ENCODE measurements at regions not wholly inside any gene's neighbourhood (a gene's known extent, or its start where the extent isn't known, plus 50 kb on each side); places are given as distances from the start of the nearest gene placed in this dataset.

- H3K27me3 Mint-ChIP-seq (ENCODE audit: low read depth) = peaks cover 2% of the 10 kb centered on the region
These were observed 201.8 kb upstream of the ZMIZ1 start for GRCh38 chr10:78866731-78867554.

GRCh38 chr10:78867555-78867939, 201.2 kb upstream of the ZMIZ1 start:
- H3K27me3 Mint-ChIP-seq (ENCODE audit: low read depth) = peaks cover 5% of the 10 kb centered on the region
- no peak overlapping the region for H3K27ac Mint-ChIP-seq
- no peaks in the 10 kb centered on the region for H3K9me3 Mint-ChIP-seq
- no peak overlapping the region for H3K4me3 Mint-ChIP-seq
- no peaks in the 10 kb centered on the region for H3K4me1 Mint-ChIP-seq (ENCODE audit: low read depth)
- no peaks in the 10 kb centered on the region for H3K36me3 Mint-ChIP-seq (ENCODE audit: low read depth)
- DNase-seq (ENCODE audit: low spot score) = no peak

More at GRCh38 chr10:78866731-78867554, 201.8 kb upstream of the ZMIZ1 start:
- Mint-ChIP-seq H3K4me1 (ENCODE audit: low read depth) (no peaks in the 10 kb centered on the region), H3K4me3 (no peak overlapping the region), H3K9me3 (no peaks in the 10 kb centered on the region), H3K27ac (no peak overlapping the region), H3K36me3 (ENCODE audit: low read depth) (no peaks in the 10 kb centered on the region)
- DNase-seq (ENCODE audit: low spot score) = no peak

GRCh38 chr10:78868048-78868447, 200.7 kb upstream of the ZMIZ1 start:
- DNase-seq (ENCODE audit: low spot score) = no peak
- no peaks in the 10 kb centered on the region for H3K4me1 Mint-ChIP-seq (ENCODE audit: low read depth)
- no peak overlapping the region for H3K4me3 Mint-ChIP-seq
- H3K36me3 Mint-ChIP-seq (ENCODE audit: low read depth) = no peaks in the 10 kb centered on the region
- peaks cover 5% of the 10 kb centered on the region for H3K27me3 Mint-ChIP-seq (ENCODE audit: low read depth)
- H3K27ac Mint-ChIP-seq = no peak overlapping the region
- no peaks in the 10 kb centered on the region for H3K9me3 Mint-ChIP-seq

- Mint-ChIP-seq H3K27ac (no peak overlapping the region), H3K4me3 (no peak overlapping the region), H3K4me1 (ENCODE audit: low read depth) (no peaks in the 10 kb centered on the region), H3K9me3 (no peaks in the 10 kb centered on the region), H3K27me3 (ENCODE audit: low read depth) (peaks cover 5% of the 10 kb centered on the region), H3K36me3 (ENCODE audit: low read depth) (no peaks in the 10 kb centered on the region)
- DNase-seq (ENCODE audit: low spot score) = no peak
These were observed 200.3 kb upstream of the ZMIZ1 start for GRCh38 chr10:78868456-78868855.

GRCh38 chr10:78868861-78869260, 199.9 kb upstream of the ZMIZ1 start:
- Mint-ChIP-seq H3K4me1 (ENCODE audit: low read depth) (no peaks in the 10 kb centered on the region), H3K36me3 (ENCODE audit: low read depth) (no peaks in the 10 kb centered on the region), H3K4me3 (no peak overlapping the region), H3K27ac (no peak overlapping the region), H3K9me3 (no peaks in the 10 kb centered on the region), H3K27me3 (ENCODE audit: low read depth) (peaks cover 6% of the 10 kb centered on the region)
- DNase-seq (ENCODE audit: low spot score) = no peak

- H3K27ac Mint-ChIP-seq = no peak overlapping the region
- no peak for DNase-seq (ENCODE audit: low spot score)
- no peaks in the 10 kb centered on the region for H3K4me1 Mint-ChIP-seq (ENCODE audit: low read depth)
- peaks cover 12% of the 10 kb centered on the region for H3K27me3 Mint-ChIP-seq (ENCODE audit: low read depth)
- no peak overlapping the region for H3K4me3 Mint-ChIP-seq
- H3K36me3 Mint-ChIP-seq (ENCODE audit: low read depth) = no peaks in the 10 kb centered on the region
- no peaks in the 10 kb centered on the region for H3K9me3 Mint-ChIP-seq
These were observed 199.0 kb upstream of the ZMIZ1 start for GRCh38 chr10:78869508-78870454.

GRCh38 chr10:78870458-78870857, 198.3 kb upstream of the ZMIZ1 start:
- no peaks in the 10 kb centered on the region for H3K9me3 Mint-ChIP-seq
- H3K36me3 Mint-ChIP-seq (ENCODE audit: low read depth) = no peaks in the 10 kb centered on the region
- H3K4me1 Mint-ChIP-seq (ENCODE audit: low read depth) = no peaks in the 10 kb centered on the region
- no peak for DNase-seq (ENCODE audit: low spot score)
- H3K27ac Mint-ChIP-seq = no peak overlapping the region
- no peak overlapping the region for H3K4me3 Mint-ChIP-seq
- H3K27me3 Mint-ChIP-seq (ENCODE audit: low read depth) = peaks cover 14% of the 10 kb centered on the region

- no peak for DNase-seq (ENCODE audit: low spot score)
These were observed 197.0 kb upstream of the ZMIZ1 start for GRCh38 chr10:78871796-78872195.

GRCh38 chr10:78873413-78873812, 195.4 kb upstream of the ZMIZ1 start:
- DNase-seq (ENCODE audit: low spot score) = no peak
- no peaks in the 10 kb centered on the region for H3K36me3 Mint-ChIP-seq (ENCODE audit: low read depth)
- no peak overlapping the region for H3K4me3 Mint-ChIP-seq
- no peaks in the 10 kb centered on the region for H3K9me3 Mint-ChIP-seq
- H3K27ac Mint-ChIP-seq = no peak overlapping the region
- H3K4me1 Mint-ChIP-seq (ENCODE audit: low read depth) = no peaks in the 10 kb centered on the region
- peaks cover 14% of the 10 kb centered on the region for H3K27me3 Mint-ChIP-seq (ENCODE audit: low read depth)

More at GRCh38 chr10:78871796-78872195, 197.0 kb upstream of the ZMIZ1 start:
- Mint-ChIP-seq H3K27ac (no peak overlapping the region), H3K27me3 (ENCODE audit: low read depth) (peaks cover 14% of the 10 kb centered on the region), H3K9me3 (no peaks in the 10 kb centered on the region), H3K4me3 (no peak overlapping the region), H3K36me3 (ENCODE audit: low read depth) (no peaks in the 10 kb centered on the region), H3K4me1 (ENCODE audit: low read depth) (no peaks in the 10 kb centered on the region)

GRCh38 chr10:78875331-78875877, 193.4 kb upstream of the ZMIZ1 start:
- no peak for DNase-seq (ENCODE audit: low spot score)
- Mint-ChIP-seq H3K9me3 (peaks cover 12% of the 10 kb centered on the region), H3K27me3 (ENCODE audit: low read depth) (peaks cover 13% of the 10 kb centered on the region), H3K4me1 (ENCODE audit: low read depth) (no peaks in the 10 kb centered on the region), H3K36me3 (ENCODE audit: low read depth) (no peaks in the 10 kb centered on the region), H3K4me3 (no peak overlapping the region), H3K27ac (no peak overlapping the region)

GRCh38 chr10:78875932-78876331, 192.8 kb upstream of the ZMIZ1 start:
- Mint-ChIP-seq H3K4me3 (no peak overlapping the region), H3K4me1 (ENCODE audit: low read depth) (no peaks in the 10 kb centered on the region), H3K9me3 (peaks cover 14% of the 10 kb centered on the region), H3K36me3 (ENCODE audit: low read depth) (no peaks in the 10 kb centered on the region), H3K27ac (no peak overlapping the region), H3K27me3 (ENCODE audit: low read depth) (peaks cover 15% of the 10 kb centered on the region)
- DNase-seq (ENCODE audit: low spot score) = no peak

GRCh38 chr10:78876449-78876848, 192.3 kb upstream of the ZMIZ1 start:
- Mint-ChIP-seq H3K4me3 (no peak overlapping the region), H3K9me3 (peaks cover 14% of the 10 kb centered on the region)

GRCh38 chr10:78879621-78880020, 189.1 kb upstream of the ZMIZ1 start:
- no peak for DNase-seq (ENCODE audit: low spot score)
- no peak overlapping the region for H3K27ac Mint-ChIP-seq
- peaks cover 14% of the 10 kb centered on the region for H3K9me3 Mint-ChIP-seq
- H3K4me1 Mint-ChIP-seq (ENCODE audit: low read depth) = peaks cover 2% of the 10 kb centered on the region
- H3K27me3 Mint-ChIP-seq (ENCODE audit: low read depth) = peaks cover 11% of the 10 kb centered on the region
- H3K36me3 Mint-ChIP-seq (ENCODE audit: low read depth) = no peaks in the 10 kb centered on the region
- H3K4me3 Mint-ChIP-seq = no peak overlapping the region

More at GRCh38 chr10:78876449-78876848, 192.3 kb upstream of the ZMIZ1 start:
- Mint-ChIP-seq H3K4me1 (ENCODE audit: low read depth) (no peaks in the 10 kb centered on the region), H3K27me3 (ENCODE audit: low read depth) (peaks cover 15% of the 10 kb centered on the region), H3K36me3 (ENCODE audit: low read depth) (no peaks in the 10 kb centered on the region), H3K27ac (no peak overlapping the region)
- DNase-seq (ENCODE audit: low spot score) = no peak

GRCh38 chr10:78886129-78886528, 182.6 kb upstream of the ZMIZ1 start:
- Mint-ChIP-seq H3K4me1 (ENCODE audit: low read depth) (peaks cover 2% of the 10 kb centered on the region), H3K36me3 (ENCODE audit: low read depth) (no peaks in the 10 kb centered on the region), H3K9me3 (peaks cover 8% of the 10 kb centered on the region), H3K4me3 (no peak overlapping the region), H3K27ac (no peak overlapping the region), H3K27me3 (ENCODE audit: low read depth) (peaks cover 7% of the 10 kb centered on the region)
- DNase-seq (ENCODE audit: low spot score) = no peak

Measured in T-helper 2 cell treated with Interferon-gamma antibody and Interleukin-4, amounts not matched to agents 5 μg/mL and 100 μg/mL, for 36 hours (primary cell).